Inferior parietal cortex (tissue), 1 donor: ENCODE measurements at regions not wholly inside any gene's neighbourhood (a gene's known extent, or its start where the extent isn't known, plus 50 kb on each side); places are given as distances from the start of the nearest gene placed in this dataset.

Source experiments
- DNase-seq: peaks from one replicate; pipeline ENCODE4 v3.0.0-alpha.2; 2016; ENCODE audit errors: extremely low spot score

DNA sequence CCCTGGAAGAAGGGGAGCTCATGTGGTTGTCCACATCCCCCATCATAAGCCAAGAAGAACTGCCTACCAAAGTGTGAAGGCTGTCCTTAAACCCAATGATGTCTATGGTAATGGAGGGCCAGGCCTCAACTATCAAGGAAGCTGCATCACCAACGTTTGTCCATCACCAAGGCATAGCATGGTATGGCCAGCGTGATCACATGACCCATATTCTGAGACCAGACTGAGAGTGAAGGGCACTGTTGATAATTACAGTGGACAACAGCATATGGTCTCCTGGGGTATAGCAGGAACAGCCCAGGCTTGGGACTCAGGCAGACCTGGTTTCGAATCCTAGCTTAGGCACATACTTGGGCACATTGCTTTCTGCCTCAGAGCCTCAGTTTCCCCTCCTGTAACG, 218.2 kb upstream of the RREB1 start:
- DNase-seq = no peak

DNA sequence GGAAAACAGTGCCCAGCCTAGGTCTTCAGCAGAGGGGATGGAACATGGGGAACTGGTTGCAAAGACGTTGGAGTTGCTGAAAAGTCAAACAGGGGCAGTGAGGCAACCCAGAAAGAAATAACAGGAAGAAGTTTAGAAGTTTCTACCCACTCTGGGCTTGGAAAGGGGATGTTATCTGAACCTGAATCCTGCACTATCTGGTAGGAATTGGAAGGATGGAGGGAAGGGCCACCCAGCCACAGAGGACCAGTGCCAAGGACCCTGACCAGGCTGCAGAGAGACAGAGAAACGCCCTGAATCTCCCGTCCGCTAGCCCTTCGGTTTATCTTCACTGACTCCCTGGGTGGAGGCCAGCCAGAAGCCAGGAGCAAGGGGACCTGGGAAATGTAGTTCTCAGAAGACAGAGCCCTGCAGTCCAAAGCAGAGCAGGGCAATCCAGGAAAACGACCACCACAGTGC, 217.3 kb upstream of the RREB1 start:
- no peak for DNase-seq

DNA sequence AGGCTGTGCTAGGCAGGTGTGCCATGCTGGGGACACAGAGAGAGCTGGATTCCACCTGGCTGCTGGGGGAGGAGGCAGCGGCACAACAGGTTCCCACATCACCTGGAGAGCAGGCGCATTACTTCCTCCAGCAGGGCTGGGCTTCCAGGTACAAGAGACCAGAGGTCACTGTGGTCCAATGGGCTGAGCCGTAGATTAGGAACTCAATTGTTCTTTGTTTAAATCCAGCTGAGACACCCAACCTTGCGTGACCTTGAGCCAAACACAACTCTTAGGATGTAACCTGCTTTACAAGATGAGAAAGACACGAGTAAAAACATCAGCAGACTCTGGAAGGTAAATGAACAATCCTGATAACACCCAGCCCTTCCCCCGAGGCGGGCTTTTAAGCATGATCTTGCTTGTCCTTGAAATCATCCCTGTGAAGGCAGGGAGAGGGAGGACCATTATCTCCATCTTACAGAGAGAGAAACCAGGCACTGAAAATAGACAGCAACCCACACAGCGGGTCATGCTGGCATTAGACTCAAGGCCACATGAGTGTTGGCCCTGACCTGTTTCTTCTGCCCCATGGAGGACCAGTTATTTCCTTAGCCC, 216.5 kb upstream of the RREB1 start:
- DNase-seq = no peak

DNA sequence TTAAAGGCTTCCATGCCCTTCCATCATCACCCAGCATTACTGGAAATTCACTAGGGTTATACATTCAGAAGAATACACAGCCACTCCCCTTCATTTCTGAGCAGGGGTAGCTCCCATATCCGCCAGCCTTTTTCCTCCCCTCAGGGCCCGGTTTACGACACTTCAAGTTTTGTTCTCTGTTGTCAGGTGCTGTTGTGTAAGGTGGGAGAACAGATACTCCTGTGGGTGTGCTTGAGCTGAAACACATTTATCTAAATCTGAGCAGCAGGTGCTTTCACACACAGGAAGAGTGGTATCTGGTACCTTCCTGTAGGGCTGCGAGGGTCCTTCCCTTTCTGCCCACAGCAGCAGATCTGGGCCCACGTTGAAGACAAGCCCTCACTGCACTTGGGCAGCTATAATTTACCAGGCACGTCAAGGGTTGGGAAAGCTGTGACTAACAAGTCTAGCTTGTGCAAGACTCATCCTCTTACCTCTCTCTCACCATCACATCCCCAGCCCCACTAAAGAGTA, 215.8 kb upstream of the RREB1 start:
- no peak for DNase-seq

DNA sequence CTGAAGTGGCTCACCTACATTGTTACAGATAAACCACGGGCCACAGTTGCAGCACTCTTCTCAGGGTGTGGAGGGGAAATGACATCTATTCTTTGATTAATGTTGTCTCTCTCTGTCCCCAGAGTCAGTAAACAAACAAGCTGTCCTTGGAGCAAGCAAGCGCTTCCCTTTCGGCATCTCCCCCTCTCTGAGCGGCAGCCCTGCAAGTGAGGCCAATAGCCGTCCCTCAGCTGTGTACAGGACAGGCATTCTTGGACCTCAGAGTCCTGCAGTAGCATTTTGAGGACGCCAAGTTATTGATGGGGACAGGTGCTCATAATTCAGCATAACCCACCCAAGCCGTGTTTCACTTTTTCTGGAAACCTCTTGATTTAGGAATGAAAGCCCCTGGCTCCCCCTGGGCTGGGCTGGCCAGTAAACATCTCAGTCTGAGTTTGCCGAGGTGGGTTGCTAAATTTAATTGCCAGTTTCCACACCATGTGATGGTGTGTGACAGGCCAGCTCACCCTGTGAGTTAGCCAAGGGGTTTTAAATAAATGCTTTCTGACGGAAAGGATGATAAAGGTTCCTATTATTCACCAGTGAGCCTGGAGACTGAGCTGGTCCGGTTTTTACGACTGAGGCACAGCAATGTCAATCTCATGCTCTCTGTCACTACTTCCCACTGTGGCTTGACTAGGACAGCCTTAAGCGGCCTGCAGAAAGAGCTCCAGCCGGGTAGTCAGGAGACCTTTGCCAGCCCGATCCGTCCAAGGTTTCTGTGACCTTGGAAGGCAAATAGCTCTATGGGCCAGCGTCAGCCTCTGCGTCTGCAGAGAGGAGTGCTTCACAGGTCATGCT, 214.8 kb upstream of the RREB1 start:
- DNase-seq = no peak

DNA sequence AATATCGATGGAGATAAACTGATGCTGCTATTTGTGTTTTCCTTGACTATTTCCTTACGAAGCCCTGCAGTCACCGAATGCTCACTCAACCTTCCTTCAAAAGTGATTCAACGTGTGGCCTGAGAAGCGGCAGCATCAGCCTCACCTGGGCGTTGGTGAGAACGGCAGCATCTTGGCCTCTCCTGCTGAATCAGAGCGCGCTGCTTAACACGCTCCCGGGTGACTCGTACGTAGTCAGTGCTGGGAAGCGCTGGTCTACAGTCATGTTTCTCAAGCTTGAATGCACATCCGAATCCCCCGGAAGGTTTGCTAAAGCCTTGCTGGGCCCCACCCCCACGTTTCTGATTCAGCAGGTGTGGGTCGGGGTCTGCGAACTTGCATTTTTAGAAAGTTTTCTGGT, 214.1 kb upstream of the RREB1 start:
- DNase-seq = no peak

DNA sequence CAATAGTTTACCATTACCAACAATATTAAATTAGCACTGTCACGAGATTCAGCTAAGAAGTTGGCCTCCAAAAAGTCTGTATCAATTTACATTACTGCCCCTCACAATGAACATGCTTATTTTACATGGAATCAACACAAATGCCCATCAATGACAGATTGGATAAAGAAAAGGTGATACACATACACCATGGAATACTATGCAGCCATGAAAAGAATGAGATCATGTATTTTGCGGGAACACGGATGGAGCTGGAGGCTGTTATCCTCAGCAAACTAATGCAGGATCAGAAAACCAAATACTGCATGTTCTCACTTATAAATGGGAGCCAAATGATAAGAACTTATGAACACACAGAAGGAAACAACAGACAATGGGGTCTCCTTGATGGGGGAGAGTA, 211.8 kb upstream of the RREB1 start:
- no peak for DNase-seq

DNA sequence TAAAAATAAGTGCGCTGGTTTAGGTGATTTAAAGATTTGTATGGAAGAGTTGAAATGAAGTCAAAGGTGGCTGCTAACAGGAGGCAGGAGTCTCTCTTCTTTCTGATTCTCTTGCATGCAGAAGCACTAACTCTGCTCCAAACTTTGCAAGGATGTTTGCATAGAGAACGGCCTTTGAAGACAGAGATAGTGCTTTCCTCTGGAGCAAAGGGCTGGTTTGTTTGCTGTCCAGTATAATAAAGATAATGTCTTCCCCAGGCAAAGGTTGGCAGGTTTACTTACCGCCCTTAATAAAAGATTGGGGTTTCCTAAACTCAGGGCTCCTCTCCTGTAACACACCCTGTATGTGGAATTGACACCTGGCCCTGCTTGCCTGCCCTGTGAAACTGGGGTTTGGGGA, 210.6 kb upstream of the RREB1 start:
- no peak for DNase-seq

DNA sequence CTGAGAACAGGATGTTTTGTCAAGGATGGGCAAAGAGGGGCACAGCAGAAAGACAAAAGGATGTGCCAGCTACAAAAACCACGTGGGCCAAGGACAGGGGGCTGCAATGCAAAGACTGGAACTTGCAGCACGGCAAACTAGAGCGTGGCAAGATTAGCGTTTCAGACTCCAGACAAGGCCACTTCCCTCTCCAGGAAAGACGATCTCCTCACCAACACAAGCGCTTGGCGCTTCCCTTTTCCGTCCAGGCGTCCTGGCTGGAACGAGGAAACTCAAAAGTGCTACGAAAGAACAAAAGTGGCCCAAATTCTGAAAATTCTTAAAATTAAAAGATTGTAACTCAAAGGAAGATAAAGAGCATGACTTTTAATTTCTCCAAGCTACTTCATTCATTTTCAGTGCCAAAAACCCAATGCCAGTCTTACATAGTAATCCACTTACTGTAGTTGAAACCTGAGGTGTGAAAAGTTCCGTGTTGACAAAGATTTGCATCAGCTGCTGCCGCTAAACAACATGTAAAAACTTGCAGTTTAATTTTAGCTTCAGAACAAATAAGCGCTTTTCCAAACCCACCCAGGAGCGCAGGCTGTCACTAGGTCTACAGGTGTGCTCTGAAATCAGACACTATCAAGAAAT, 207.1 kb upstream of the RREB1 start:
- DNase-seq = no peak

DNA sequence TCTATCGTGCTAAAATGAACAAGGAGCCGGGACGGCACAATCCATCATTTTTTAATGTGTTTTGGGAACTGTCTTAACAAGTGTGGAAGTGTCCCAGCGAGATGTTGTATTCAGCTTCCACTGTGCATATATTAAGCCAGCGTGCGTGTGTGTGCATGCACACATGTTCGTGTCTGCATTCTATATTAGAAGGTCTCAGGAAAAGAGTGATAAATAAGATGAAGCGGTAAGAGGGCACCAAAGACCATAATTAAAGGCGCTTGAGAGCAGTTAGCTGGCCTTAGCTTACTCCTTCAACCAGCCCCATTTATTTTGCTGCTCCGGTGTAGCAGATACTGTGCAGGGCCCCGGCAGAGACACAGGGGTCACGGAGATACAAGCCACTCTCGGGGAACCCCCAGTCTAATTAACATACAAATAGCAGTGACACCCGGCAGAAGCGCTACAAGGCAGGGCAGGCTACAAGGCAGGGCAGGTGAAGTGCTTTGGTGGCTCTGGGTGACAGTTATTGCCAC, 206.5 kb upstream of the RREB1 start:
- DNase-seq = no peak

DNA sequence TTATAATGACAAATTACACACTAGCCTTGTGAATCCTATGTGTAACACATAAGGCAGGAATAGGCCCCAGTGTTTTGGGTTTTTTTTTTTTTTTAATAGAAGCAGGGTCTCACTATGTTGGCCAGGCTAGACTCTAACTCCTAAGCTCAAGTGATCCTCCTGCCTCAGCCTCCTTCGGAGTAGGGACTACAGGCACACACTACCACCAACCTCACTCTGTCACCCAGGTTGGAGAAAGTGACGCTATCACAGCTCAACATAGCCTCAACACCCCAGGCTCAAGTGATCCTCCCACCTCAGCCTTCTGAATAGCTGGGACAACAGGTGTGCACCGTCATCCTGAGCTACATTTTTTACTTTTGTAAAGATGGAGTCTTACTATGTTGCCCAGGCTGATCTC, 205.8 kb upstream of the RREB1 start:
- DNase-seq = no peak

DNA sequence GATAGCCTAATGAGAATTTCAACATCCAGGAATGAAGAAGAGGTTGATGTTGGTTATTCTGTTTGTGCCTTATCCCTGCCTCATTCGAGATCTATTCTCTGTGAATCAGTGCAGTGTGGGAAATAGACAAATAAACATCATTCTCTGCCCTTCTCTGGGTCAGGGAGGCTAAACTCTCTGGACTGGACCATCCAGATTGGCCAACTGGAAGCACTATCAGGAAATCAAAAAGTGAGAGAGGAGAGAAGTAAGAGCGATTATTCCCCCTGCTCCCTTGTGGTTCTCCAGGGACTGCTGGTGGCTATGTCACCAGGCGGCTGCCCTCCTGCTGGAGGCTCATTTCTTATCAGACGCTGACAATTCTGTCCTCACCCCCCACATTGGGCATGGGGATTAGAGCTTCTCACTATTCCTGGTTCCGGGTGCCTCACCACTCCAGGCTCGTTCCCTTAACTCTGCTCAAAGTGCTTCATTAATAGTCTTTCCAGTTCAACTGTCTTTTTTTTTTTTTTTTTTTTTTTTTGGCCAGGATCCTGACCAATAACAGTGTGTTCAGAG, 201.7 kb upstream of the RREB1 start:
- no peak for DNase-seq

DNA sequence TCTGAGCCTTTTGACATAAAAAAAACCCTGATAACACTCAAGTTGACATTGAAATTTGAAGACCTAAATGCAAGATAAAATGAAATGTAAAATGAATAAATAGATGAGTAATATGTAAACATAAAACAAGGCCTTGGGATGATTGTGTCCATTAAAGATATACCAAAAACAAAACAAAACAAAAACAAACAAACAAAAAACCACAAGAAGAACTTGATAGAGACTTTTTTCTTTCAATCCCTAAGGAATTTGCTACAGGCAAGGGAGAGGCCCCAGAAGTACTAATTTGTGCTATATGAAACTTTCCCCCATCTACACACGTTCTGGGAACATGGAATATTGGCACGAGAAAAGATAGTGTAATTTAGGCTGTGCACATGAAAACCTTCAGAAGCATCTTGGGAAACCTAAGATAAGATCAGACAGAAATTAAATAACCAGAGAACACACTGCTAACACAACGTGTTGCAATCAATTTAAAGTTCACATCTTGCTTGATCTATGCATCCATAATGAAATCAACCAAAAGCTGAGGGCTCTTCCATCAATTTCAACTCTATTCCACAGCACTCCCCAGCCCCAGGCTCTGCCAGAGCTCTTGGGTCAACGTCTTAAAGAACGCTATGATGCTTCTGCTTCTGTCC, 201.1 kb upstream of the RREB1 start:
- DNase-seq = no peak

DNA sequence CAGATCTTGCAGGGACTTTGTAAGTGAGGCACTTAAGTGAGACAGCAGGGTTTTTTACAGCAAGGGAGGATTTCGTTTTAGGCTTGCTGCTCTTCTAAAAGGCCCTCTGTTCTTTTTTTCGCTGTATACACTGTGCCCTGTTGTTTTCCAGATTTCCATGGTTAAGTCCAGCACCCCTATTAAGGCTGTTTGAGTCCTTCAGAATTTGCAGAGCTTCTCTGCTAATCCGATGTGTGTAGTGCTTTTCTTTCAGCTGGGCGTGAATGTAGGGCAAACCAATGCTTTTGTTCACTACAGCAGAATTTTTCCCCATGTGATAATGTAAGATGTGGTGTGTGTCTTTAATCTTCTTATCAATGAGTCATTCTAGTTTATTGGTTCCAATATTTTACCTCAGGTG, 200.5 kb upstream of the RREB1 start:
- DNase-seq = no peak

DNA sequence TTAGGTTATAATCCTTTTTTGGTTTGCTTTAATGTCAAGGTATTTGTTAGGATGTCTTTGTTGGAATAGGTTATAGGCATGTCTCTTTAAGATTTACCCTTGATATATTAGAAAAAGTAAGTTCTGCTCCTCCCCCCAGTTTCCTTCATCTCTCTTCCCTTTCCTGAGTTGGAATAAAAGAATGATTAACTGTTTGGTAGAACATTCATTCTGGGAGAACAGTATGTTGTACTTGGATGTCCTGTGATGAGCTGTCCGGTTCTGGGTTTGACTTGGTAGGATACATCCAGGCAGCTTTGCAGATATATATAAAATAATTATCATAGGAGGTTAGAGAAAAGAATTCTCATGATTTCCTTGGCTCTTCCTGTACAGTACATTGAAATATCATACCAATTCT, 199.6 kb upstream of the RREB1 start:
- DNase-seq = no peak

DNA sequence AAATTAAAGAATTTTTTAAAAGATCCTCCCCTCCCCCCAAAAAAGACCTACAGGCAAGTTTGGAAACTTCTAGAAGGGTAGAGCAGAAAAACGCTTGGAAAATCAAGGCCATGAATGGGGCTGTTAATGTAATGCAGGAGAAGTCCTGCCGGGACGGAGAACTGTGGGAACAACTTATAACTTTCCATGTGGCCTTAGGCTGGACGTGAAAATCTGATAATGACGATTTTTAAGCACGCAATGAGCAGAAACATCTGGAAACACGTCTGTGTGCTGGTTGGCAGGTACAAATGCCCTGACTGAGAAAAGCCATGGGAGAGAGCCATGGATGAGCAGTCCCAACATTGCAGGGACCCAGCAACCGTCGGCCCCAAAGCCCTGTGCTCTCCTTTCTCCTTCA, 198.7 kb upstream of the RREB1 start:
- no peak for DNase-seq

DNA sequence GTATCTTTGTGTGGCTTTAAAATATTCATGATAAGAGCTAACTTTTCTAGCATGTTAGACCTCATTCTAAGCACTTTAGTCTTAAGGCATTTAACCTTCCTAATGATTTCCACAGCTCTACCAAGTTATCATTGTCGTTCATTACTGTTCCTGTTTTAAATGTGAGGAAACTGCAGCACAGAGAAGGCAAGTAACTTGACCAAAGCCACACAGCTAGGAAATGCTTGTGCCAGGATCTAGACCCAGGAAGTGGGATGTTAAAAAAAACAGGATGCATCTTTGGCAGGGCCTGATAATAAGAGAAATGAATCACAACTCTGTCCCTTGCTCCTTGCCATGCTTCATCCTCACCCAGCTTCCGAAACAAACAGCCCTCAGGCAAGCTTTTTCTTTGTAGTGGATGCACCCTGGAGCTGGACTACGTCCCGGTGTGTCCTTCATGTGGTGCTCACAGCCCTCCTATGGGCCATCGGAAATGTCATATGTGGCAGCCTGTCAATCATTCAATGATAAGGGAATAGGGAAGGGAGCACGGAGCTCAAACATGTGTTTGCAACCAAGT, 196.9 kb upstream of the RREB1 start:
- DNase-seq = no peak

DNA sequence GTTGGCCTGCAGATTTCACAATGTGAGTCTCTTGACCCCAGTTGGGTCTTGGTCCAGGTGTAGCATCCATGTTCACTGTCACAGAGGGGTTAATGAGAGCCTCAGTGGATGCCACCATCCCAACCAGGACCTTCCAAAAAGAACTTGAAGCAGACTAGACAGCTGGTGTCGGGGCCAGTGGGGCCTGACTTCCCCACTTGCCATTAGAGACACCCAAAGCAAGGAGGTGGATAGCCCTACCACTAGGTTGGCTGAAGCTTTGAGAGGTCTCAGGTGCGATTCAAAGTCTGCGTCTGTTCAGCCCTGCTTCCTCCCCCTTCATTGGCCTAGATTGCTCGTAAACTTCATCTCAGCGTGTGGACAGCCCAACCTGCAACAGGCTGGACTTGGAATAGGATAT, 196.4 kb upstream of the RREB1 start:
- DNase-seq = no peak

DNA sequence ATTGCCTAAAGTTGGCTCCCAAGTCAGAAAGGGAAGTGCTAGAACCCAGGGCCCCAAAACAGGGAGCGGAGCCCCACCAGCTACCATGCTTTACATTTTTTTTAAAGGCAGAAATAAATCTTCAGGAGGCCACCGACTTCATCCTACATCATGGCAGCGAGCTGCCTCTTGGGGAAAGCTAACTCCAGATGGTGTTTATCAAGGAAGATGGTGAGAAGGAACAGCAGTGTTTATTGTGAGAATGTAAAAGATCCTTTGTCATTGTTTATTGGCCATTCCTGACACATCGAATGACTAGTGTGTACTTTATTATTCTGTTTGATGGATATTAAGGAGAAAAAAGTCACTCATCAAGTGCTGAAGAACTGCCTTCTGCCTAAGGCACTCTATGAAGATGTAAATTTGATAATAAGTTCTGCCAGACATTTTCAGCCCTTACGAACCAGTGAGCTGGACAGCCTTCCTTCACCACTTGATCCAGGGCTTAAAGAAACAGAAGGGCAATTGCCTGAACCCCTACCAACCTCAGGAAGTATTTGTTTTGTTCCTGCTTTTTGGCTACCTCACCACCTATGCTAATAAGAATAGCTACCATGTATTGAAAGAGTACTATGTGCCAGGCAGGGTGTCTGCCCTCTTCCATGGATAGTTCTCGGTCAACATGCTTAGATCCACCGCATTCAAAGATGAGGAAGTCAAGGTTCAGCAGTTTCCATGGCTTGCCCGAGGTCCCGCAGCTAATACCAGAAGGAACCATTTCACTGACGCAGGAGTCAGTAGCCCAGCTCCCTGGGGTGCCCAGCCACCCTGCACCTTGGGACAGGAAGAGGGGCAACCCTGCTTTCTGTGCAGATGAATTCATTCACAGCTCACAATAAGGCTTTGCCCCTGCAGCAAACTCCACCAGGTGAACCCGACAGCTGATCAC, 194.7 kb upstream of the RREB1 start:
- DNase-seq = no peak

DNA sequence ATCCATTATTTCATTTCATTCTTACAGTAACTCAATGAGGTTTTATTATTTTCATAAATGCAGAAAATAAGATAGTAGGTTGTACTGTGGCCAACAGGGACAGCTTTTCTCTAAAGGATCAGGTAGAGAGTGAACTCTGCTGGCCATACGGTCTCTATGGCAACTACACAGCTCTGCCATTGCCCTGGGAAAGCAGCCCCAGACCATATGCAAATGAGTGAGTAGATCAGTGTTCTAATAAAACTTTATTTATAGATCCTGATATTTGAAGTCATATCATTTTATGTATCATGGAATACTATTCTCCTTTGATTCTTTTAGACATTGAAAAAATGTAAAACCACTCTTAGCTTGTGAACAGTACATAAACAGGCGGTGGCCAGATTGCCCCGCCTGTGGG, 192.5 kb upstream of the RREB1 start:
- no peak for DNase-seq
